GM18909 (cell line): ENCODE measurements at regions not wholly inside any gene's neighbourhood (a gene's known extent, or its start where the extent isn't known, plus 50 kb on each side); places are given as distances from the start of the nearest gene placed in this dataset.
A peak's percentile ranks its signal among the peaks of the same experiment; 100 is the strongest.

Source experiments
- ATAC-seq: cut with Tn5 transposase; IDR thresholded peaks from one replicate; pipeline ENCODE4 v1.9.1; 2021; ENCODE audit warnings: mild to moderate bottlenecking; ENCODE audit not compliant: unreplicated experiment, poor library complexity

GRCh38 chr5:89449392-89450148 lies 566.6 kb upstream of the MEF2C start:
- ATAC-seq: no peak

- ATAC-seq: no peak
These were observed 564.0 kb upstream of the MEF2C start for GRCh38 chr5:89447027-89447426.

GRCh38 chr5:89445106-89445745 lies 562.2 kb upstream of the MEF2C start:
- ATAC-seq: peak; percentile 60

GRCh38 chr5:89444088-89444487 lies 561.1 kb upstream of the MEF2C start:
- no peak for ATAC-seq

- ATAC-seq: no peak
These were observed 560.5 kb upstream of the MEF2C start for GRCh38 chr5:89443508-89443907.

GRCh38 chr5:89441965-89442364 lies 559.0 kb upstream of the MEF2C start:
- no peak for ATAC-seq

- ATAC-seq: no peak
These were observed 557.7 kb upstream of the MEF2C start for GRCh38 chr5:89440670-89441069.

- no peak for ATAC-seq
These were observed 554.8 kb upstream of the MEF2C start for GRCh38 chr5:89437450-89438435.

- no peak for ATAC-seq
These were observed 553.5 kb upstream of the MEF2C start for GRCh38 chr5:89436464-89436863.

- peak; percentile 92 for ATAC-seq
These were observed 552.4 kb upstream of the MEF2C start for GRCh38 chr5:89435347-89435746.

- no peak for ATAC-seq
These were observed 545.6 kb upstream of the MEF2C start for GRCh38 chr5:89428624-89429023.

GRCh38 chr5:89425062-89425461 lies 542.1 kb upstream of the MEF2C start:
- ATAC-seq: no peak

- peak; percentile 70 for ATAC-seq
These were observed 538.1 kb upstream of the MEF2C start for GRCh38 chr5:89421035-89421434.

- ATAC-seq: no peak
These were observed 535.6 kb upstream of the MEF2C start for GRCh38 chr5:89418407-89419085.

GRCh38 chr5:89417990-89418389 lies 535.0 kb upstream of the MEF2C start:
- ATAC-seq: no peak

GRCh38 chr5:89417515-89417914 lies 534.5 kb upstream of the MEF2C start:
- ATAC-seq: no peak

GRCh38 chr5:89411891-89412290 lies 528.9 kb upstream of the MEF2C start:
- ATAC-seq: no peak

GRCh38 chr5:89407054-89407453 lies 524.1 kb upstream of the MEF2C start:
- ATAC-seq: no peak

GRCh38 chr5:89401659-89402058 lies 518.7 kb upstream of the MEF2C start:
- ATAC-seq: no peak

- ATAC-seq: no peak
These were observed 518.0 kb upstream of the MEF2C start for GRCh38 chr5:89401012-89401411.
